HCT116 (cell line): ENCODE measurements at regions not wholly inside any gene's neighbourhood (a gene's known extent, or its start where the extent isn't known, plus 50 kb on each side); places are given as distances from the start of the nearest gene placed in this dataset.

Source experiments
- ATAC-seq: fragments of 200-7000 bp; cut with Tn5 transposase; 2 replicates; pipeline ENCODE4 v1.9.1; 2020; ENCODE audit warnings: mild to moderate bottlenecking, moderate library complexity
- BruUV-seq: library from RNA; stranded (reverse); fragments of 400-500 nt; replicated peaks from 2 replicates; lab custom pipeline; 2021; lab: Mats Ljungman, UMichigan
- CTCF ChIA-PET: fragments of 300-600 bp; sonication (Branson Sonifier 250); formaldehyde crosslinking; loops from one replicate; lab custom pipeline; 2021; ENCODE audit warnings: antibody characterized with exemption; lab: Charles Lee
- POLR2A ChIA-PET: fragments of 300-600, 350-600 bp; sonication (Branson Sonifier 250); formaldehyde crosslinking; loops from one replicate; lab custom pipeline; 2021; ENCODE audit warnings: antibody characterized with exemption; lab: Charles Lee
- RAD21 ChIA-PET, 2 experiments: fragments of 300-600 bp; sonication (Branson Sonifier 250); formaldehyde crosslinking; loops; one replicate each; lab custom pipeline; 2023; ENCODE audit warnings: low total read pairs in 2 of 2; ENCODE audit not compliant: uncharacterized antibody in 2 of 2, unreplicated experiment in 2 of 2, low non-redundant PET in 1 of 2; lab: Charles Lee
- DNase-seq: peaks from one replicate; pipeline ENCODE4 v3.0.0-alpha.2; 2010; ENCODE audit warnings: low read depth, low spot score
- H2AFZ ChIP-seq: fragments of 200-600 bp; shearing (Covaris generic), sonication (generic); 2 replicates; pipeline ENCODE4 v1.6.1; 2017; ENCODE audit warnings: low read depth, mixed run types, mixed read lengths, antibody characterized with exemption, low read length; ENCODE audit not compliant: poor library complexity, severe bottlenecking
- H3K27ac ChIP-seq: 2 replicates; pipeline ENCODE4 v1.5.1; 2012; ENCODE audit warnings: low read depth, low read length
- H3K27me3 ChIP-seq: fragments of 200-600 bp; sonication (generic); 2 replicates; pipeline ENCODE4 v1.6.1; 2016; ENCODE audit warnings: mixed run types, low read length, mixed read lengths; ENCODE audit not compliant: insufficient read depth
- H3K36me3 ChIP-seq, 2 experiments: fragments of 200-500 bp in 1 of 2; fragments of 200-600 bp in 1 of 2; sonication (Bioruptor generic) in 1 of 2; sonication (generic) in 1 of 2; 2 replicates each; pipeline versions ENCODE4 v1.5.1 to v1.6.1; 2014 to 2016; ENCODE audit warnings: low read length in 2 of 2, inconsistent platforms in 1 of 2, mixed read lengths in 1 of 2, mixed run types in 1 of 2; ENCODE audit not compliant: insufficient read depth in 2 of 2, control insufficient read depth in 1 of 2
- H3K4me1 ChIP-seq, 2 experiments: fragments of 200-600 bp in 1 of 2; sonication (generic) in 1 of 2; 2 replicates each; pipeline versions ENCODE4 v1.5.1 to v1.6.1; 2012 to 2017; ENCODE audit warnings: low read length in 2 of 2, inconsistent platforms in 1 of 2, mild to moderate bottlenecking in 1 of 2, mixed read lengths in 1 of 2, mixed run types in 1 of 2, moderate library complexity in 1 of 2; ENCODE audit not compliant: insufficient read depth in 2 of 2, control insufficient read depth in 1 of 2
- H3K4me2 ChIP-seq: fragments of 200-600 bp; sonication (generic); 2 replicates; pipeline ENCODE4 v1.6.1; 2017; ENCODE audit warnings: mixed run types, low read length, mixed read lengths
- H3K4me3 ChIP-seq, 2 experiments: fragments of 200-600 bp in 1 of 2; sonication (generic) in 1 of 2; replicated peaks in 1 of 2; 2 replicates each; pipeline ENCODE4 v1.5.1; 2011 to 2016; ENCODE audit warnings: low read length in 2 of 2, control low read depth in 1 of 2, low read depth in 1 of 2, mild to moderate bottlenecking in 1 of 2, mixed read lengths in 1 of 2, mixed run types in 1 of 2
- H3K79me2 ChIP-seq: fragments of 200-600 bp; sonication (generic); 2 replicates; pipeline ENCODE4 v1.6.1; 2017; ENCODE audit warnings: mild to moderate bottlenecking, mixed run types, low read length, moderate library complexity, mixed read lengths; ENCODE audit not compliant: insufficient read depth
- H3K9ac ChIP-seq: fragments of 200-600 bp; sonication (generic); 2 replicates; pipeline ENCODE4 v1.6.1; 2016; ENCODE audit warnings: low read length, mixed read lengths
- H3K9me2 ChIP-seq: fragments of 200-600 bp; sonication (generic), shearing (Covaris generic); 2 replicates; pipeline ENCODE4 v1.6.1; 2017; ENCODE audit warnings: mixed run types, mild to moderate bottlenecking, moderate library complexity; ENCODE audit not compliant: insufficient read depth
- H3K9me3 ChIP-seq, 2 experiments: fragments of 200-500 bp in 1 of 2; fragments of 200-600 bp in 1 of 2; sonication (Bioruptor generic) in 1 of 2; sonication (generic) in 1 of 2; 2 replicates each; pipeline ENCODE4 v1.6.1; 2014 to 2017; ENCODE audit warnings: low read length in 2 of 2, mixed read lengths in 2 of 2, inconsistent platforms in 1 of 2, low read depth in 1 of 2, mild to moderate bottlenecking in 1 of 2, mixed run types in 1 of 2, moderate library complexity in 1 of 2; ENCODE audit not compliant: control insufficient read depth in 1 of 2, insufficient read depth in 1 of 2
- H4K20me1 ChIP-seq: fragments of 200-600 bp; sonication (generic), shearing (Covaris generic); 2 replicates; pipeline ENCODE4 v1.6.1; 2017; ENCODE audit warnings: mixed run types, mild to moderate bottlenecking, moderate library complexity; ENCODE audit not compliant: insufficient read depth
- ATF3 ChIP-seq: IDR thresholded peaks from 2 replicates; pipeline ENCODE4 v1.6.1; 2012
- CBX3 ChIP-seq: IDR thresholded peaks from 2 replicates; pipeline ENCODE4 v1.6.1; 2012; ENCODE audit warnings: low read depth
- CTCF ChIP-seq, 3 experiments: fragments of 200-600 bp in 1 of 3; sonication (generic) in 1 of 3; IDR thresholded peaks in 2 of 3; conservative IDR thresholded peaks in 1 of 3; 2 replicates each; pipeline ENCODE4 v1.5.1; 2012 to 2017; ENCODE audit warnings: low read depth in 2 of 3, low read length in 2 of 3, antibody characterized with exemption in 1 of 3, borderline replicate concordance in 1 of 3, control low read depth in 1 of 3, mild to moderate bottlenecking in 1 of 3, mixed read lengths in 1 of 3, mixed run types in 1 of 3, moderate library complexity in 1 of 3; ENCODE audit not compliant: insufficient read depth in 1 of 3
- ELF1 ChIP-seq: IDR thresholded peaks from 2 replicates; pipeline ENCODE4 v1.6.1; 2012; ENCODE audit warnings: low read depth, borderline replicate concordance
- EZH2 ChIP-seq: fragments of 200-600 bp; sonication (generic); IDR thresholded peaks from 2 replicates; pipeline ENCODE4 v1.6.1; 2017; ENCODE audit warnings: antibody characterized with exemption, mixed run types
- EZH2phosphoT487 ChIP-seq: fragments of 200-600 bp; IDR thresholded peaks from 2 replicates; pipeline ENCODE4 v1.6.1; 2018; ENCODE audit warnings: antibody characterized with exemption, borderline replicate concordance
- FOSL1 ChIP-seq: IDR thresholded peaks from 2 replicates; pipeline ENCODE4 v1.6.1; 2012; ENCODE audit warnings: low read depth
- JUND ChIP-seq: IDR thresholded peaks from 2 replicates; pipeline ENCODE4 v1.6.1; 2012
- MAX ChIP-seq: IDR thresholded peaks from 2 replicates; pipeline ENCODE4 v1.6.1; 2012
- POLR2A ChIP-seq: IDR thresholded peaks from 2 replicates; pipeline ENCODE4 v1.7.0; 2011; ENCODE audit warnings: borderline replicate concordance; ENCODE audit not compliant: insufficient read depth, insufficient read length; ENCODE audit errors: extremely low read depth
- RAD21 ChIP-seq: IDR thresholded peaks from 2 replicates; pipeline ENCODE4 v1.6.1; 2012; ENCODE audit warnings: low read depth, mild to moderate bottlenecking
- SRF ChIP-seq: IDR thresholded peaks from 2 replicates; pipeline ENCODE4 v1.6.1; 2012; ENCODE audit warnings: low read depth
- YY1 ChIP-seq: IDR thresholded peaks from 2 replicates; pipeline ENCODE4 v1.6.1; 2011; ENCODE audit warnings: low read length, low read depth, moderate library complexity, mild to moderate bottlenecking; ENCODE audit not compliant: insufficient replicate concordance; ENCODE audit errors: extremely low read depth
- ZFX ChIP-seq: fragments of 450-650 bp; IDR thresholded peaks from 2 replicates; pipeline ENCODE4 v1.6.1; 2017
- ZNF274 ChIP-seq: fragments of 200-500 bp; sonication (Bioruptor generic); IDR thresholded peaks from 2 replicates; pipeline ENCODE4 v1.6.1; 2014; ENCODE audit warnings: mild to moderate bottlenecking, low read depth, low read length, inconsistent platforms
- intact Hi-C: fragments of 100-400 bp; cut with micrococcal nuclease; formaldehyde crosslinking; loops from 2 replicates; pipeline ENCODE4 v1.10.0; 2022

GRCh38 chrX:151825925-151826485 lies 86.7 kb upstream of the MAGEA4 start:
- no peak for DNase-seq
- no TSS peak for BruUV-seq
- no peak overlapping the region for H3K4me3 ChIP-seq
- intact Hi-C loops: no loop called here
- no peaks in the 10 kb centered on the region for H3K36me3 ChIP-seq
- POLR2A ChIA-PET: no interaction called here
- H2AFZ ChIP-seq: no peak overlapping the region
- H3K9me2 ChIP-seq: no peaks in the 10 kb centered on the region
- no peaks in the 10 kb centered on the region for H4K20me1 ChIP-seq
- TF ChIP-seq CTCF (IDR thresholded peaks at IDR 0.05 in 2 of 3, conservative IDR thresholded peaks at IDR 0.05 in 1 of 3; ENCODE audit: borderline replicate concordance in 1 of 3, insufficient read depth in 1 of 3, low read depth in 2 of 3, low read length in 2 of 3) (peak in 2 of 3 experiments; percentile 8 to 20; a peak in 1 of 6 replicates), SRF (no peak), MAX (no peak), RAD21 (peak; percentile 54), FOSL1 (no peak), ELF1 (no peak)
- TF ChIP-seq, all 23 proteins: peak for 2
- Histone ChIP-seq H3K4me1 (no peaks in the 10 kb centered on the region), H3K9me3 (no peaks in the 10 kb centered on the region), H3K4me2 (no peak overlapping the region), H3K27me3 (no peaks in the 10 kb centered on the region), H3K9ac (no peak overlapping the region), H3K27ac (no peak overlapping the region), H3K79me2 (no peaks in the 10 kb centered on the region)
- RAD21 ChIA-PET: no interaction called here
- CTCF ChIA-PET: no interaction called here
- no peak for ATAC-seq

- ChIA-PET RAD21 (no interaction called here), POLR2A (no interaction called here), CTCF (no interaction called here)
- no peaks in the 10 kb centered on the region for H3K9me3 ChIP-seq
- H3K79me2 ChIP-seq: no peaks in the 10 kb centered on the region
- no peak overlapping the region for H3K4me2 ChIP-seq
- no peak for TF ChIP-seq YY1
- no peak for TF ChIP-seq EZH2phosphoT487
- no peak for TF ChIP-seq EZH2
- TF ChIP-seq ATF3: no peak
- no peak for TF ChIP-seq JUND
- no peak for TF ChIP-seq ZFX
- TF ChIP-seq ZNF274: no peak
- TF ChIP-seq FOSL1: no peak
- TF ChIP-seq POLR2A: no peak
- no peak for TF ChIP-seq CTCF (IDR thresholded peaks at IDR 0.05 in 2 of 3, conservative IDR thresholded peaks at IDR 0.05 in 1 of 3; ENCODE audit: borderline replicate concordance in 1 of 3, insufficient read depth in 1 of 3, low read depth in 2 of 3, low read length in 2 of 3)
- no peak for TF ChIP-seq CBX3
- H3K27me3 ChIP-seq: no peaks in the 10 kb centered on the region
- H2AFZ ChIP-seq: no peak overlapping the region
- H3K4me3 ChIP-seq: no peak overlapping the region
- ATAC-seq: no peak
- BruUV-seq: no TSS peak
- H3K9ac ChIP-seq: no peak overlapping the region
- no peaks in the 10 kb centered on the region for H3K4me1 ChIP-seq
- no peaks in the 10 kb centered on the region for H3K9me2 ChIP-seq
- H3K27ac ChIP-seq: no peak overlapping the region
- intact Hi-C loops: no loop called here
- no peaks in the 10 kb centered on the region for H4K20me1 ChIP-seq
- no peak for DNase-seq
- no peaks in the 10 kb centered on the region for H3K36me3 ChIP-seq
These were observed 84.1 kb upstream of the MAGEA4 start for GRCh38 chrX:151828439-151829080.
